Upper lobe of left lung (tissue), 6 donors: ENCODE measurements at regions not wholly inside any gene's neighbourhood (a gene's known extent, or its start where the extent isn't known, plus 50 kb on each side); places are given as distances from the start of the nearest gene placed in this dataset.

ENCODE experiments used
- ATAC-seq, 2 donors: fragments of 200-7000 bp; cut with Tn5 transposase; one replicate each; pipeline ENCODE4 v1.9.1; 2022; ENCODE audit warnings: mild to moderate bottlenecking in 2 of 2, moderate library complexity in 2 of 2; ENCODE audit not compliant: low FRiP score in 2 of 2
- DNase-seq, 2 donors: peaks; one replicate each; pipeline ENCODE4 v3.0.0-alpha.2; 2019 to 2020
- H3K27ac ChIP-seq, 4 donors: fragments of 200-600 bp; sonication (generic); one replicate each; pipeline ENCODE4 v1.5.1; 2016 to 2019
- H3K27me3 ChIP-seq, 4 donors: fragments of 200-600 bp; sonication (generic); one replicate each; pipeline ENCODE4 v1.5.1; 2017 to 2019
- H3K36me3 ChIP-seq, 4 donors: fragments of 200-600 bp; sonication (generic); one replicate each; pipeline ENCODE4 v1.5.1; 2016 to 2019
- H3K4me1 ChIP-seq, 4 donors: fragments of 200-600 bp; sonication (generic); one replicate each; pipeline ENCODE4 v1.5.1; 2018 to 2019
- H3K4me3 ChIP-seq, 4 donors: fragments of 200-600 bp; sonication (generic); one replicate each; pipeline ENCODE4 v1.5.1; 2017 to 2019; ENCODE audit warnings: mild to moderate bottlenecking in 2 of 4, moderate library complexity in 1 of 4
- H3K9me3 ChIP-seq, 4 donors: fragments of 200-600 bp; sonication (generic); one replicate each; pipeline ENCODE4 v1.5.1; 2018 to 2019
- EP300 ChIP-seq, 4 donors: sonication (generic); formaldehyde crosslinking; IDR thresholded peaks; one replicate each; pipeline ENCODE4 v1.5.1; 2017; ENCODE audit warnings: antibody characterized with exemption in 4 of 4, control low read depth in 2 of 4
- POLR2A ChIP-seq, 4 donors: fragments of 450-650 bp; IDR thresholded peaks; one replicate each; pipeline ENCODE4 v1.5.1; 2016 to 2017; ENCODE audit warnings: antibody characterized with exemption in 4 of 4, mild to moderate bottlenecking in 2 of 4
- POLR2AphosphoS5 ChIP-seq, 2 donors: sonication (generic); formaldehyde crosslinking; IDR thresholded peaks; one replicate each; pipeline ENCODE4 v1.5.1; 2017; ENCODE audit warnings: antibody characterized with exemption in 2 of 2
- WGBS, 2 donors: methylation state at CpG; one replicate each; pipeline ENCODE4 v1.1.5; 2017 to 2018; 5-methylcytosine and 5-hydroxymethylcytosine counted together
- TF ChIP-seq, protein P1 (sequence below), 6 experiments: fragments of 450-650 bp in 4 of 6; fragments of 200-600 bp in 2 of 6; sonication (generic) in 2 of 6; IDR thresholded peaks; one replicate each; pipeline ENCODE4 v1.5.1; 2016 to 2019; ENCODE audit warnings: antibody characterized with exemption in 6 of 6
- donor health status: DM: no; HTN: no; CAD: no; lungs with moderate emphysema.
- donor health status: DM: no; HTN: yes; CAD: no; lungs with severe emphysema.

DNA sequence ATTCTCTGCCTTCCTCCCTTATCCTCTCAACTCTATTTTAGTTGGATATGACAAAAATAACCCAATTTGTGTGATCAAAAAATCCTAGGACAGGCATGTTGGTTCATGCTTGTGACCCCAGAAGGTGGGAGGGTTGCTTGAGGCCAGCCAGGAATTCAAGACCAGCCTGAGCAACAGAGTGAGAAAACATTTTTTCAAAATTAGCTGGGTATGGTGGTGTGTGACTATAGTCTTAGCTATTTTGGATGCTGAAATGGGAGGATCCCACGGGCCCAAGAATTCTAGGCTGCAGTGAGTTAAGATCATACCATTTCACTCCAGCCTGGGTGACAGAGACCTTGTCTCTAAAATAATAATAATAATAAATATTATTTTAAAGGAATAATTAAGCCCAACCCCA is 1383.1 kb upstream of the ADGRL2 start:
- Histone ChIP-seq H3K27me3 (no peaks in the 10 kb centered on the region), H3K36me3 (no peaks in the 10 kb centered on the region), H3K4me1 (no peaks in the 10 kb centered on the region), H3K27ac (no peak overlapping the region), H3K4me3 (no peak overlapping the region), H3K9me3 (no peaks in the 10 kb centered on the region)
- 81 to 83% methylated on average over 1 of the region's 1 CpG for WGBS, 2 donors
- no peak for DNase-seq
- ATAC-seq, result no peak
- TF ChIP-seq POLR2AphosphoS5 (IDR thresholded peaks at IDR 0.05) (no peak), POLR2A (IDR thresholded peaks at IDR 0.05) (no peak), EP300 (IDR thresholded peaks at IDR 0.05) (no peak)
- TF ChIP-seq, protein P1, sequence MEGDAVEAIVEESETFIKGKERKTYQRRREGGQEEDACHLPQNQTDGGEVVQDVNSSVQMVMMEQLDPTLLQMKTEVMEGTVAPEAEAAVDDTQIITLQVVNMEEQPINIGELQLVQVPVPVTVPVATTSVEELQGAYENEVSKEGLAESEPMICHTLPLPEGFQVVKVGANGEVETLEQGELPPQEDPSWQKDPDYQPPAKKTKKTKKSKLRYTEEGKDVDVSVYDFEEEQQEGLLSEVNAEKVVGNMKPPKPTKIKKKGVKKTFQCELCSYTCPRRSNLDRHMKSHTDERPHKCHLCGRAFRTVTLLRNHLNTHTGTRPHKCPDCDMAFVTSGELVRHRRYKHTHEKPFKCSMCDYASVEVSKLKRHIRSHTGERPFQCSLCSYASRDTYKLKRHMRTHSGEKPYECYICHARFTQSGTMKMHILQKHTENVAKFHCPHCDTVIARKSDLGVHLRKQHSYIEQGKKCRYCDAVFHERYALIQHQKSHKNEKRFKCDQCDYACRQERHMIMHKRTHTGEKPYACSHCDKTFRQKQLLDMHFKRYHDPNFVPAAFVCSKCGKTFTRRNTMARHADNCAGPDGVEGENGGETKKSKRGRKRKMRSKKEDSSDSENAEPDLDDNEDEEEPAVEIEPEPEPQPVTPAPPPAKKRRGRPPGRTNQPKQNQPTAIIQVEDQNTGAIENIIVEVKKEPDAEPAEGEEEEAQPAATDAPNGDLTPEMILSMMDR (IDR thresholded peaks at IDR 0.05), result no peak

GRCh38 chr1:80413969-80414368 is 1386.8 kb upstream of the ADGRL2 start:
- H3K4me1 ChIP-seq, result no peaks in the 10 kb centered on the region
- H3K27me3 ChIP-seq, result no peaks in the 10 kb centered on the region
- DNase-seq (no peak), ATAC-seq (no peak)
- TF ChIP-seq, protein P1 (IDR thresholded peaks at IDR 0.05), result no peak
- TF ChIP-seq EP300 (IDR thresholded peaks at IDR 0.05) (no peak), POLR2A (IDR thresholded peaks at IDR 0.05) (no peak), POLR2AphosphoS5 (IDR thresholded peaks at IDR 0.05) (no peak)
- H3K27ac ChIP-seq, result no peak overlapping the region
- H3K4me3 ChIP-seq, result no peak overlapping the region
- WGBS, 2 donors, result 48 to 69% methylated on average over 1 of the region's 1 CpG
- H3K36me3 ChIP-seq, result no peaks in the 10 kb centered on the region
- H3K9me3 ChIP-seq, result no peaks in the 10 kb centered on the region

- TF ChIP-seq POLR2A (IDR thresholded peaks at IDR 0.05), result no peak
- TF ChIP-seq EP300 (IDR thresholded peaks at IDR 0.05), result no peak
- TF ChIP-seq POLR2AphosphoS5 (IDR thresholded peaks at IDR 0.05), result no peak
- TF ChIP-seq, protein P1 (IDR thresholded peaks at IDR 0.05), result no peak
- no peak overlapping the region for H3K27ac ChIP-seq
- no peaks in the 10 kb centered on the region for H3K4me1 ChIP-seq
- 84 to 88% methylated on average over 4 of the region's 4 CpGs for WGBS, 2 donors
- DNase-seq (no peak), ATAC-seq (no peak)
- H3K27me3 ChIP-seq, result no peaks in the 10 kb centered on the region
- no peak overlapping the region for H3K4me3 ChIP-seq
- H3K9me3 ChIP-seq, result no peaks in the 10 kb centered on the region
- H3K36me3 ChIP-seq, result no peaks in the 10 kb centered on the region
Measured at GRCh38 chr1:80410233-80410632, 1390.5 kb upstream of the ADGRL2 start.

- DNase-seq, result no peak
- H3K9me3 ChIP-seq, result no peaks in the 10 kb centered on the region
- no peak overlapping the region for H3K27ac ChIP-seq
- H3K4me3 ChIP-seq, result no peak overlapping the region
- no peak for ATAC-seq
- no peaks in the 10 kb centered on the region for H3K36me3 ChIP-seq
- no peaks in the 10 kb centered on the region for H3K27me3 ChIP-seq
- no peak for TF ChIP-seq EP300 (IDR thresholded peaks at IDR 0.05)
- TF ChIP-seq, protein P1 (IDR thresholded peaks at IDR 0.05), result no peak
- 59 to 66% methylated on average over 4 of the region's 4 CpGs for whole genome bisulfite sequencing, 2 donors
- no peaks in the 10 kb centered on the region for H3K4me1 ChIP-seq
Measured at GRCh38 chr1:80403471-80403893, 1397.0 kb upstream of the ADGRL4 start.

DNA sequence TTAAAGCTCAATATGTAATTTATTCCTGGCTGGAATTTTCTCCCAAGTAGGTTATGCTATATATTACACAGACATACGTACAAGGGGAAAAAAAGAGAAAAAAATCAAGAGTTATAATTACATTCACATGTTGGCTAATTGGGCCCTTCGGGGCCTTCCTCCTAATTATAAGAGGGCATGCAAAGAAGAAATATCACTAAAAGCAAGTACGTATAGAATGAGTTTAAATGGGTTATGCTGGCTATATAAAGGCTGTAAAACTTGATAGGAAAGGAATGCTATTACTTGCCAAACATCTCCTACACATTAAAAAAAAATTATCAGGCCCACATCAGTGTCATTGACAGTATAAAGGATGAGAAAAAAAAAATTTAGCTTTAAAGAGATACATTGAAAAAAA is 1396.1 kb upstream of the ADGRL4 start:
- Histone ChIP-seq H3K4me3 (no peak overlapping the region), H3K36me3 (no peaks in the 10 kb centered on the region), H3K27ac (no peak overlapping the region), H3K27me3 (no peaks in the 10 kb centered on the region), H3K4me1 (no peaks in the 10 kb centered on the region), H3K9me3 (no peaks in the 10 kb centered on the region)
- DNase-seq, result no peak
- WGBS, 2 donors, result 76 to 78% methylated on average over 3 of the region's 3 CpGs
- ATAC-seq, result no peak
- TF ChIP-seq POLR2A (IDR thresholded peaks at IDR 0.05) (no peak), POLR2AphosphoS5 (IDR thresholded peaks at IDR 0.05) (no peak), EP300 (IDR thresholded peaks at IDR 0.05) (no peak)
- TF ChIP-seq, protein P1 (IDR thresholded peaks at IDR 0.05), result no peak
